CD4-positive, alpha-beta T cell treated with Interleukin-15 for 1 hour (primary cell): ENCODE measurements at regions not wholly inside any gene's neighbourhood (a gene's known extent, or its start where the extent isn't known, plus 50 kb on each side); places are given as distances from the start of the nearest gene placed in this dataset.
"Not testable (repeated sequence)": the region's sequence is repeated elsewhere in the genome, so short reads cannot be mapped to it uniquely, and the experiment has no call there.

ENCODE experiments used
- DNase-seq: peaks from one replicate; pipeline ENCODE4 v3.0.0-alpha.2; 2020

- no peak for DNase-seq
These were observed 380.4 kb downstream of the PSAT1 start for GRCh38 chr9:78677326-78677725.

- no peak for DNase-seq
These were observed 382.0 kb downstream of the PSAT1 start for GRCh38 chr9:78678877-78679276.

GRCh38 chr9:78680196-78680595, 383.3 kb downstream of the PSAT1 start:
- DNase-seq, result no peak

- no peak for DNase-seq
These were observed 385.3 kb downstream of the PSAT1 start for GRCh38 chr9:78682216-78682615.

GRCh38 chr9:78685471-78685870, 388.5 kb downstream of the PSAT1 start:
- no peak for DNase-seq

GRCh38 chr9:78688796-78689195, 391.9 kb downstream of the PSAT1 start:
- DNase-seq, result no peak

- no peak for DNase-seq
These were observed 394.6 kb downstream of the PSAT1 start for GRCh38 chr9:78691542-78691941.

- DNase-seq, result no peak
These were observed 395.9 kb downstream of the PSAT1 start for GRCh38 chr9:78692871-78693270.

- no peak for DNase-seq
These were observed 398.0 kb downstream of the PSAT1 start for GRCh38 chr9:78694974-78695373.

GRCh38 chr9:78695519-78695918, 398.6 kb downstream of the PSAT1 start:
- DNase-seq, result no peak

GRCh38 chr9:78697618-78698017, 400.7 kb downstream of the PSAT1 start:
- DNase-seq, result no peak

- DNase-seq, result no peak
These were observed 401.4 kb downstream of the PSAT1 start for GRCh38 chr9:78698371-78698770.

- DNase-seq, result not testable (repeated sequence)
These were observed 402.3 kb downstream of the PSAT1 start for GRCh38 chr9:78699217-78699616.

- not testable (repeated sequence) for DNase-seq
These were observed 407.2 kb downstream of the PSAT1 start for GRCh38 chr9:78704153-78704552.

- no peak for DNase-seq
These were observed 410.2 kb downstream of the PSAT1 start for GRCh38 chr9:78707080-78707479.

GRCh38 chr9:78707481-78707991, 410.6 kb downstream of the PSAT1 start:
- no peak for DNase-seq

GRCh38 chr9:78712903-78713613, 416.1 kb downstream of the PSAT1 start:
- DNase-seq, result no peak

- DNase-seq, result no peak
These were observed 416.9 kb downstream of the PSAT1 start for GRCh38 chr9:78713614-78714405.

GRCh38 chr9:78714576-78714975, 417.7 kb downstream of the PSAT1 start:
- no peak for DNase-seq

- DNase-seq, result not testable (repeated sequence)
These were observed 422.1 kb downstream of the PSAT1 start for GRCh38 chr9:78719029-78719428.

GRCh38 chr9:78724896-78725295, 428.0 kb downstream of the PSAT1 start:
- DNase-seq, result no peak

- DNase-seq, result no peak
These were observed 428.6 kb downstream of the PSAT1 start for GRCh38 chr9:78725503-78725902.

GRCh38 chr9:78745331-78745730, 448.4 kb downstream of the PSAT1 start:
- no peak for DNase-seq

GRCh38 chr9:78746010-78746409, 449.1 kb downstream of the PSAT1 start:
- no peak for DNase-seq
